HL-60 (cell line): ENCODE measurements at regions not wholly inside any gene's neighbourhood (a gene's known extent, or its start where the extent isn't known, plus 50 kb on each side); places are given as distances from the start of the nearest gene placed in this dataset.

ENCODE experiments used
- CTCF ChIP-seq: IDR thresholded peaks from one replicate; pipeline ENCODE4 v1.5.1; 2011; ENCODE audit warnings: low read length, control low read depth, inconsistent platforms; ENCODE audit not compliant: insufficient read depth
- GABPA ChIP-seq: IDR thresholded peaks from 2 replicates; pipeline ENCODE4 v1.6.1; 2012; ENCODE audit warnings: low read depth
- POLR2AphosphoS5 ChIP-seq: IDR thresholded peaks from 2 replicates; pipeline ENCODE4 v1.6.1; 2012; ENCODE audit warnings: low read depth
- REST ChIP-seq: IDR thresholded peaks from 2 replicates; pipeline ENCODE4 v1.6.1; 2012; ENCODE audit warnings: low read depth; ENCODE audit not compliant: insufficient replicate concordance
- SPI1 ChIP-seq: IDR thresholded peaks from 2 replicates; pipeline ENCODE4 v1.6.1; 2012; ENCODE audit warnings: low read depth, mild to moderate bottlenecking, borderline replicate concordance

- TF ChIP-seq CTCF = no peak
- TF ChIP-seq REST = no peak
- no peak for TF ChIP-seq POLR2AphosphoS5
- TF ChIP-seq SPI1 = no peak
- TF ChIP-seq GABPA = no peak
These were observed 159.4 kb upstream of the FST start for GRCh38 chr5:53321073-53321472.
